HEK293 (cell line): ENCODE measurements at regions not wholly inside any gene's neighbourhood (a gene's known extent, or its start where the extent isn't known, plus 50 kb on each side); places are given as distances from the start of the nearest gene placed in this dataset.

Source experiments
- GLIS2 ChIP-seq: fragments of 450-650 bp; formaldehyde crosslinking; IDR thresholded peaks from 2 replicates; pipeline ENCODE4 v1.5.1; 2016; ENCODE audit warnings: missing biosample characterization, missing genetic modification characterization
- KLF10 ChIP-seq: fragments of 450-650 bp; IDR thresholded peaks from 2 replicates; pipeline ENCODE4 v1.5.1; 2018; ENCODE audit warnings: missing biosample characterization, mild to moderate bottlenecking, missing genetic modification characterization
- SETDB1 ChIP-seq: IDR thresholded peaks from one replicate; pipeline ENCODE4 v1.6.1; 2017; ENCODE audit warnings: mild to moderate bottlenecking, low read length, moderate library complexity, mixed read lengths; ENCODE audit not compliant: insufficient read length
- ZBTB21 ChIP-seq: fragments of 450-650 bp; formaldehyde crosslinking; IDR thresholded peaks from 2 replicates; pipeline ENCODE4 v1.5.1; 2017; ENCODE audit warnings: missing biosample characterization, missing genetic modification characterization
- ZFP3 ChIP-seq: fragments of 450-650 bp; formaldehyde crosslinking; IDR thresholded peaks from 2 replicates; pipeline ENCODE4 v1.5.1; 2016; ENCODE audit warnings: low read depth, missing biosample characterization, missing genetic modification characterization
- ZNF16 ChIP-seq: fragments of 450-650 bp; formaldehyde crosslinking; IDR thresholded peaks from 2 replicates; pipeline ENCODE4 v1.5.1; 2016; ENCODE audit warnings: low read depth, missing biosample characterization, missing genetic modification characterization
- ZNF223 ChIP-seq: fragments of 450-650 bp; formaldehyde crosslinking; IDR thresholded peaks from 2 replicates; pipeline ENCODE4 v1.5.1; 2016; ENCODE audit warnings: missing biosample characterization, missing genetic modification characterization
- ZNF37A ChIP-seq: fragments of 450-650 bp; IDR thresholded peaks from 2 replicates; pipeline ENCODE4 v1.5.1; 2018; ENCODE audit warnings: missing biosample characterization, missing genetic modification characterization
- ZNF426 ChIP-seq: fragments of 450-650 bp; formaldehyde crosslinking; IDR thresholded peaks from 2 replicates; pipeline ENCODE4 v1.5.1; 2017; ENCODE audit warnings: missing biosample characterization, missing genetic modification characterization, mild to moderate bottlenecking, inconsistent platforms, moderate library complexity
- ZNF433 ChIP-seq: fragments of 450-650 bp; formaldehyde crosslinking; IDR thresholded peaks from 2 replicates; pipeline ENCODE4 v1.5.1; 2016; ENCODE audit warnings: missing biosample characterization, missing genetic modification characterization, low read depth
- ZNF530 ChIP-seq: fragments of 450-650 bp; formaldehyde crosslinking; IDR thresholded peaks from 2 replicates; pipeline ENCODE4 v1.5.1; 2016; ENCODE audit warnings: low read depth, missing biosample characterization, missing genetic modification characterization
- ZNF571 ChIP-seq: fragments of 450-650 bp; formaldehyde crosslinking; IDR thresholded peaks from 2 replicates; pipeline ENCODE4 v1.5.0; 2017; ENCODE audit warnings: missing biosample characterization, missing genetic modification characterization
- ZNF585B ChIP-seq: fragments of 450-650 bp; formaldehyde crosslinking; IDR thresholded peaks from 2 replicates; pipeline ENCODE4 v1.5.1; 2016; ENCODE audit warnings: missing biosample characterization, missing genetic modification characterization
- ZNF610 ChIP-seq: fragments of 450-650 bp; formaldehyde crosslinking; IDR thresholded peaks from 2 replicates; pipeline ENCODE4 v1.5.1; 2016; ENCODE audit warnings: missing biosample characterization, missing genetic modification characterization, borderline replicate concordance
- ZNF701 ChIP-seq: fragments of 450-650 bp; formaldehyde crosslinking; IDR thresholded peaks from 2 replicates; pipeline ENCODE4 v1.5.1; 2016; ENCODE audit warnings: missing biosample characterization, missing genetic modification characterization
- ZNF76 ChIP-seq: fragments of 450-650 bp; formaldehyde crosslinking; IDR thresholded peaks from 2 replicates; pipeline ENCODE4; 2016; ENCODE audit warnings: low read depth, missing biosample characterization, missing genetic modification characterization, borderline replicate concordance
- ZNF777 ChIP-seq: fragments of 450-650 bp; formaldehyde crosslinking; IDR thresholded peaks from 2 replicates; pipeline ENCODE4 v1.5.1; 2017; ENCODE audit warnings: missing biosample characterization, missing genetic modification characterization, borderline replicate concordance
- ZNF843 ChIP-seq: fragments of 450-650 bp; formaldehyde crosslinking; IDR thresholded peaks from 2 replicates; pipeline ENCODE4 v1.5.1; 2016; ENCODE audit warnings: missing biosample characterization, missing genetic modification characterization
- TF ChIP-seq, protein P1 (sequence below): fragments of 450-650 bp; formaldehyde crosslinking; IDR thresholded peaks from 2 replicates; pipeline ENCODE4 v1.5.1; 2016; ENCODE audit warnings: missing biosample characterization, missing genetic modification characterization
- TF ChIP-seq, protein P2 (sequence below): fragments of 450-650 bp; formaldehyde crosslinking; IDR thresholded peaks from 2 replicates; pipeline ENCODE4 v1.5.1; 2017; ENCODE audit warnings: missing biosample characterization, missing genetic modification characterization
- TF ChIP-seq, protein P3 (sequence below): fragments of 450-650 bp; IDR thresholded peaks from 2 replicates; pipeline ENCODE4 v1.5.1; 2018; ENCODE audit warnings: missing biosample characterization, missing genetic modification characterization
- TF ChIP-seq, protein P4 (sequence below): fragments of 450-650 bp; formaldehyde crosslinking; IDR thresholded peaks from 2 replicates; pipeline ENCODE4 v1.5.1; 2016; ENCODE audit warnings: missing biosample characterization, missing genetic modification characterization
- TF ChIP-seq, protein P5 (sequence below): sonication (generic); formaldehyde crosslinking; IDR thresholded peaks from 2 replicates; pipeline ENCODE4 v1.8.1; 2022; ENCODE audit warnings: mild to moderate bottlenecking, moderate library complexity, missing genetic modification reagents
- TF ChIP-seq, protein P6 (sequence below): fragments of 450-650 bp; formaldehyde crosslinking; IDR thresholded peaks from 2 replicates; pipeline ENCODE4 v1.5.1; 2016; ENCODE audit warnings: missing biosample characterization, missing genetic modification characterization
- TF ChIP-seq, protein P7 (sequence below): fragments of 450-650 bp; formaldehyde crosslinking; IDR thresholded peaks from 2 replicates; pipeline ENCODE4 v1.5.1; 2016; ENCODE audit warnings: missing biosample characterization, missing genetic modification characterization, low read depth
- TF ChIP-seq, protein P8 (sequence below): fragments of 450-650 bp; formaldehyde crosslinking; IDR thresholded peaks from 2 replicates; pipeline ENCODE4 v1.5.1; 2017; ENCODE audit warnings: missing biosample characterization, missing genetic modification characterization

DNA sequence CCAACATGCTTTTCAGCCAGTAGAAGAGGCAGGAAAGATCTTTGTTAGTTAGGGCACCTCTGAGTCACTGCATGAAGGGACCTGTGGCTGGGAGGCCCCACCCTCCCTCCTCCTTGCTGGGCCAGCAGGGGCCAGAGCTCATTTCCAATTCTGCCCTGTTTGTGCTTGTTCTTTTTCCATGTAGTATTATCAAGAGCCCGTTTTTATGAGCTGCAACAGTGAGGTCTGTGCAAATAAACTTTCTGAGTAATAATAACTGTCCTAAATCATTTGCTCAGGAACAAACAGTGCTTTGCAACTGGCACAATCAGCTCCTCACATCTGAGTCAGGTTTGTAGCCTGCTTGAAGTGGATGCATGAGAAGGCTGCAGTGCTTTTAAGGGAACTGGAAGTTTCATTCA, 128.0 kb downstream of the ARL4C start (continued):
- TF ChIP-seq, protein P1, sequence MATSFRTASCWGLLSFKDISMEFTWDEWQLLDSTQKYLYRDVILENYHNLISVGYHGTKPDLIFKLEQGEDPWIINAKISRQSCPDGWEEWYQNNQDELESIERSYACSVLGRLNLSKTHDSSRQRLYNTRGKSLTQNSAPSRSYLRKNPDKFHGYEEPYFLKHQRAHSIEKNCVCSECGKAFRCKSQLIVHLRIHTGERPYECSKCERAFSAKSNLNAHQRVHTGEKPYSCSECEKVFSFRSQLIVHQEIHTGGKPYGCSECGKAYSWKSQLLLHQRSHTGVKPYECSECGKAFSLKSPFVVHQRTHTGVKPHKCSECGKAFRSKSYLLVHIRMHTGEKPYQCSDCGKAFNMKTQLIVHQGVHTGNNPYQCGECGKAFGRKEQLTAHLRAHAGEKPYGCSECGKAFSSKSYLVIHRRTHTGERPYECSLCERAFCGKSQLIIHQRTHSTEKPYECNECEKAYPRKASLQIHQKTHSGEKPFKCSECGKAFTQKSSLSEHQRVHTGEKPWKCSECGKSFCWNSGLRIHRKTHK (tag by site-specific recombination), result no peak
- TF ChIP-seq ZNF76 (tag by site-specific recombination) (no peak), ZNF530 (no peak), ZBTB21 (tag by site-specific recombination) (no peak), KLF10 (tag by site-specific recombination) (no peak), ZFP3 (tag by site-specific recombination) (no peak), ZNF37A (no peak), ZNF585B (tag by site-specific recombination) (no peak), ZNF701 (no peak), ZNF433 (tag by site-specific recombination) (no peak), ZNF16 (tag by site-specific recombination) (no peak), ZNF843 (tag by site-specific recombination) (peak; percentile 44; the same call in 1 of the 2 replicates), ZNF571 (no peak), ZNF777 (no peak), ZNF610 (tag by site-specific recombination) (no peak), SETDB1 (no peak), ZNF223 (tag by site-specific recombination) (no peak), ZNF426 (tag by site-specific recombination) (no peak), GLIS2 (tag by site-specific recombination) (no peak)
- TF ChIP-seq, protein P2, sequence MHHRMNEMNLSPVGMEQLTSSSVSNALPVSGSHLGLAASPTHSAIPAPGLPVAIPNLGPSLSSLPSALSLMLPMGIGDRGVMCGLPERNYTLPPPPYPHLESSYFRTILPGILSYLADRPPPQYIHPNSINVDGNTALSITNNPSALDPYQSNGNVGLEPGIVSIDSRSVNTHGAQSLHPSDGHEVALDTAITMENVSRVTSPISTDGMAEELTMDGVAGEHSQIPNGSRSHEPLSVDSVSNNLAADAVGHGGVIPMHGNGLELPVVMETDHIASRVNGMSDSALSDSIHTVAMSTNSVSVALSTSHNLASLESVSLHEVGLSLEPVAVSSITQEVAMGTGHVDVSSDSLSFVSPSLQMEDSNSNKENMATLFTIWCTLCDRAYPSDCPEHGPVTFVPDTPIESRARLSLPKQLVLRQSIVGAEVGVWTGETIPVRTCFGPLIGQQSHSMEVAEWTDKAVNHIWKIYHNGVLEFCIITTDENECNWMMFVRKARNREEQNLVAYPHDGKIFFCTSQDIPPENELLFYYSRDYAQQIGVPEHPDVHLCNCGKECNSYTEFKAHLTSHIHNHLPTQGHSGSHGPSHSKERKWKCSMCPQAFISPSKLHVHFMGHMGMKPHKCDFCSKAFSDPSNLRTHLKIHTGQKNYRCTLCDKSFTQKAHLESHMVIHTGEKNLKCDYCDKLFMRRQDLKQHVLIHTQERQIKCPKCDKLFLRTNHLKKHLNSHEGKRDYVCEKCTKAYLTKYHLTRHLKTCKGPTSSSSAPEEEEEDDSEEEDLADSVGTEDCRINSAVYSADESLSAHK (tag by site-specific recombination), result peak; percentile 48; the same call in 1 of the 2 replicates
- TF ChIP-seq, protein P3, sequence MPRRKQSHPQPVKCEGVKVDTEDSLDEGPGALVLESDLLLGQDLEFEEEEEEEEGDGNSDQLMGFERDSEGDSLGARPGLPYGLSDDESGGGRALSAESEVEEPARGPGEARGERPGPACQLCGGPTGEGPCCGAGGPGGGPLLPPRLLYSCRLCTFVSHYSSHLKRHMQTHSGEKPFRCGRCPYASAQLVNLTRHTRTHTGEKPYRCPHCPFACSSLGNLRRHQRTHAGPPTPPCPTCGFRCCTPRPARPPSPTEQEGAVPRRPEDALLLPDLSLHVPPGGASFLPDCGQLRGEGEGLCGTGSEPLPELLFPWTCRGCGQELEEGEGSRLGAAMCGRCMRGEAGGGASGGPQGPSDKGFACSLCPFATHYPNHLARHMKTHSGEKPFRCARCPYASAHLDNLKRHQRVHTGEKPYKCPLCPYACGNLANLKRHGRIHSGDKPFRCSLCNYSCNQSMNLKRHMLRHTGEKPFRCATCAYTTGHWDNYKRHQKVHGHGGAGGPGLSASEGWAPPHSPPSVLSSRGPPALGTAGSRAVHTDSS (tag by site-specific recombination), result no peak
- TF ChIP-seq, protein P4, sequence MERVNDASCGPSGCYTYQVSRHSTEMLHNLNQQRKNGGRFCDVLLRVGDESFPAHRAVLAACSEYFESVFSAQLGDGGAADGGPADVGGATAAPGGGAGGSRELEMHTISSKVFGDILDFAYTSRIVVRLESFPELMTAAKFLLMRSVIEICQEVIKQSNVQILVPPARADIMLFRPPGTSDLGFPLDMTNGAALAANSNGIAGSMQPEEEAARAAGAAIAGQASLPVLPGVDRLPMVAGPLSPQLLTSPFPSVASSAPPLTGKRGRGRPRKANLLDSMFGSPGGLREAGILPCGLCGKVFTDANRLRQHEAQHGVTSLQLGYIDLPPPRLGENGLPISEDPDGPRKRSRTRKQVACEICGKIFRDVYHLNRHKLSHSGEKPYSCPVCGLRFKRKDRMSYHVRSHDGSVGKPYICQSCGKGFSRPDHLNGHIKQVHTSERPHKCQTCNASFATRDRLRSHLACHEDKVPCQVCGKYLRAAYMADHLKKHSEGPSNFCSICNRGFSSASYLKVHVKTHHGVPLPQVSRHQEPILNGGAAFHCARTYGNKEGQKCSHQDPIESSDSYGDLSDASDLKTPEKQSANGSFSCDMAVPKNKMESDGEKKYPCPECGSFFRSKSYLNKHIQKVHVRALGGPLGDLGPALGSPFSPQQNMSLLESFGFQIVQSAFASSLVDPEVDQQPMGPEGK (tag by site-specific recombination), result no peak
- TF ChIP-seq, protein P5, sequence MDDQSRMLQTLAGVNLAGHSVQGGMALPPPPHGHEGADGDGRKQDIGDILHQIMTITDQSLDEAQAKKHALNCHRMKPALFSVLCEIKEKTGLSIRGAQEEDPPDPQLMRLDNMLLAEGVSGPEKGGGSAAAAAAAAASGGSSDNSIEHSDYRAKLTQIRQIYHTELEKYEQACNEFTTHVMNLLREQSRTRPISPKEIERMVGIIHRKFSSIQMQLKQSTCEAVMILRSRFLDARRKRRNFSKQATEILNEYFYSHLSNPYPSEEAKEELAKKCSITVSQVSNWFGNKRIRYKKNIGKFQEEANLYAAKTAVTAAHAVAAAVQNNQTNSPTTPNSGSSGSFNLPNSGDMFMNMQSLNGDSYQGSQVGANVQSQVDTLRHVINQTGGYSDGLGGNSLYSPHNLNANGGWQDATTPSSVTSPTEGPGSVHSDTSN (CRISPR knock-in tag), result no peak
- TF ChIP-seq, protein P6, sequence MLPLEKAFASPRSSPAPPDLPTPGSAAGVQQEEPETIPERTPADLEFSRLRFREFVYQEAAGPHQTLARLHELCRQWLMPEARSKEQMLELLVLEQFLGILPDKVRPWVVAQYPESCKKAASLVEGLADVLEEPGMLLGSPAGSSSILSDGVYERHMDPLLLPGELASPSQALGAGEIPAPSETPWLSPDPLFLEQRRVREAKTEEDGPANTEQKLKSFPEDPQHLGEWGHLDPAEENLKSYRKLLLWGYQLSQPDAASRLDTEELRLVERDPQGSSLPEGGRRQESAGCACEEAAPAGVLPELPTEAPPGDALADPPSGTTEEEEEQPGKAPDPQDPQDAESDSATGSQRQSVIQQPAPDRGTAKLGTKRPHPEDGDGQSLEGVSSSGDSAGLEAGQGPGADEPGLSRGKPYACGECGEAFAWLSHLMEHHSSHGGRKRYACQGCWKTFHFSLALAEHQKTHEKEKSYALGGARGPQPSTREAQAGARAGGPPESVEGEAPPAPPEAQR (tag by site-specific recombination), result no peak
- TF ChIP-seq, protein P7, sequence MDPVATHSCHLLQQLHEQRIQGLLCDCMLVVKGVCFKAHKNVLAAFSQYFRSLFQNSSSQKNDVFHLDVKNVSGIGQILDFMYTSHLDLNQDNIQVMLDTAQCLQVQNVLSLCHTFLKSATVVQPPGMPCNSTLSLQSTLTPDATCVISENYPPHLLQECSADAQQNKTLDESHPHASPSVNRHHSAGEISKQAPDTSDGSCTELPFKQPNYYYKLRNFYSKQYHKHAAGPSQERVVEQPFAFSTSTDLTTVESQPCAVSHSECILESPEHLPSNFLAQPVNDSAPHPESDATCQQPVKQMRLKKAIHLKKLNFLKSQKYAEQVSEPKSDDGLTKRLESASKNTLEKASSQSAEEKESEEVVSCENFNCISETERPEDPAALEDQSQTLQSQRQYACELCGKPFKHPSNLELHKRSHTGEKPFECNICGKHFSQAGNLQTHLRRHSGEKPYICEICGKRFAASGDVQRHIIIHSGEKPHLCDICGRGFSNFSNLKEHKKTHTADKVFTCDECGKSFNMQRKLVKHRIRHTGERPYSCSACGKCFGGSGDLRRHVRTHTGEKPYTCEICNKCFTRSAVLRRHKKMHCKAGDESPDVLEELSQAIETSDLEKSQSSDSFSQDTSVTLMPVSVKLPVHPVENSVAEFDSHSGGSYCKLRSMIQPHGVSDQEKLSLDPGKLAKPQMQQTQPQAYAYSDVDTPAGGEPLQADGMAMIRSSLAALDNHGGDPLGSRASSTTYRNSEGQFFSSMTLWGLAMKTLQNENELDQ (tag by site-specific recombination), result no peak
- TF ChIP-seq, protein P8, sequence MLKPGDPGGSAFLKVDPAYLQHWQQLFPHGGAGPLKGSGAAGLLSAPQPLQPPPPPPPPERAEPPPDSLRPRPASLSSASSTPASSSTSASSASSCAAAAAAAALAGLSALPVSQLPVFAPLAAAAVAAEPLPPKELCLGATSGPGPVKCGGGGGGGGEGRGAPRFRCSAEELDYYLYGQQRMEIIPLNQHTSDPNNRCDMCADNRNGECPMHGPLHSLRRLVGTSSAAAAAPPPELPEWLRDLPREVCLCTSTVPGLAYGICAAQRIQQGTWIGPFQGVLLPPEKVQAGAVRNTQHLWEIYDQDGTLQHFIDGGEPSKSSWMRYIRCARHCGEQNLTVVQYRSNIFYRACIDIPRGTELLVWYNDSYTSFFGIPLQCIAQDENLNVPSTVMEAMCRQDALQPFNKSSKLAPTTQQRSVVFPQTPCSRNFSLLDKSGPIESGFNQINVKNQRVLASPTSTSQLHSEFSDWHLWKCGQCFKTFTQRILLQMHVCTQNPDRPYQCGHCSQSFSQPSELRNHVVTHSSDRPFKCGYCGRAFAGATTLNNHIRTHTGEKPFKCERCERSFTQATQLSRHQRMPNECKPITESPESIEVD (tag by site-specific recombination), result peak; percentile 72
